H1 (cell line): ENCODE measurements at regions not wholly inside any gene's neighbourhood (a gene's known extent, or its start where the extent isn't known, plus 50 kb on each side); places are given as distances from the start of the nearest gene placed in this dataset.

ENCODE experiments used
- CTCF ChIA-PET: fragments of 300-600 bp; sonication (Branson Sonifier 250); formaldehyde crosslinking; loops from one replicate; lab custom pipeline; 2021; ENCODE audit not compliant: partially characterized antibody; lab: Charles Lee
- POLR2A ChIA-PET: fragments of 300-600 bp; sonication (Branson Sonifier 250); formaldehyde crosslinking; loops from one replicate; lab custom pipeline; 2021; ENCODE audit warnings: inconsistent platforms; ENCODE audit not compliant: partially characterized antibody; lab: Charles Lee
- DNase-seq, 2 experiments: peaks; one replicate each; pipeline versions ENCODE4 v3.0.0 to v3.0.0-alpha.2; 2010 to 2022; ENCODE audit warnings: low spot score in 2 of 2, low read depth in 1 of 2, mixed read lengths in 1 of 2
- FAIRE-seq: peaks from 2 replicates; lab custom pipeline; 2011; peaks lifted over from hg19 to GRCh38; lab: Jason Lieb, UNC
- H2AFZ ChIP-seq: 2 replicates; pipeline ENCODE4 v1.8.1; 2012; ENCODE audit warnings: low read length, inconsistent platforms
- H2AK5ac ChIP-seq: 2 replicates; pipeline ENCODE4 v1.6.1; 2013; ENCODE audit warnings: low read depth, low read length
- H2BK120ac ChIP-seq: replicated peaks from 2 replicates; pipeline ENCODE3; 2013; ENCODE audit warnings: low read depth, low read length, inconsistent platforms
- H2BK12ac ChIP-seq: 2 replicates; pipeline ENCODE4 v1.6.1; 2013; ENCODE audit warnings: low read depth, low read length
- H2BK15ac ChIP-seq: 2 replicates; pipeline ENCODE4 v1.6.1; 2013; ENCODE audit warnings: low read length
- H2BK20ac ChIP-seq: 2 replicates; pipeline ENCODE4 v1.6.1; 2013; ENCODE audit warnings: low read length
- H2BK5ac ChIP-seq: 2 replicates; pipeline ENCODE4 v1.6.1; 2013; ENCODE audit warnings: low read depth, low read length
- H3K14ac ChIP-seq: 2 replicates; pipeline ENCODE4 v1.6.1; 2013; ENCODE audit warnings: inconsistent platforms; ENCODE audit not compliant: insufficient read length
- H3K18ac ChIP-seq: 2 replicates; pipeline ENCODE4 v1.6.1; 2013; ENCODE audit warnings: low read length; ENCODE audit errors: extremely low read depth
- H3K23ac ChIP-seq: 2 replicates; pipeline ENCODE4 v1.6.1; 2013; ENCODE audit warnings: inconsistent platforms; ENCODE audit not compliant: insufficient read length
- H3K23me2 ChIP-seq: 2 replicates; pipeline ENCODE4 v1.6.1; 2013; ENCODE audit warnings: low read depth, low read length
- H3K27ac ChIP-seq: 2 replicates; pipeline ENCODE4 v1.6.1; 2011; ENCODE audit warnings: low read depth, low read length, inconsistent platforms
- H3K27me3 ChIP-seq, 4 experiments: replicated peaks in 1 of 4; 1 replicate in 1 of 4; 2 replicates in 3 of 4; pipeline versions ENCODE4 v1.6.1 to v1.8.1; 2011 to 2013; ENCODE audit warnings: low read length in 3 of 4, mild to moderate bottlenecking in 3 of 4, inconsistent platforms in 2 of 4, mixed read lengths in 2 of 4, moderate library complexity in 1 of 4; ENCODE audit not compliant: control insufficient read depth in 3 of 4, insufficient read depth in 3 of 4; ENCODE audit errors: extremely low read depth in 1 of 4
- H3K36me3 ChIP-seq, 4 experiments: 2 replicates each; pipeline versions ENCODE4 v1.6.1 to v1.8.1; 2011 to 2013; ENCODE audit warnings: mild to moderate bottlenecking in 4 of 4, low read length in 3 of 4, moderate library complexity in 2 of 4, control low read depth in 1 of 4, inconsistent platforms in 1 of 4; ENCODE audit not compliant: insufficient read depth in 4 of 4, control insufficient read depth in 2 of 4
- H3K4ac ChIP-seq: replicated peaks from 2 replicates; pipeline ENCODE3; 2013; ENCODE audit warnings: low read length, low read depth, mixed read lengths, inconsistent platforms; ENCODE audit not compliant: insufficient read length
- H3K4me1 ChIP-seq, 4 experiments: replicated peaks in 1 of 4; 1 replicate in 1 of 4; 2 replicates in 3 of 4; pipeline versions ENCODE4 v1.6.1 to v1.8.1; 2011 to 2013; ENCODE audit warnings: low read length in 3 of 4, inconsistent platforms in 2 of 4, mixed read lengths in 1 of 4; ENCODE audit not compliant: insufficient read depth in 4 of 4, control insufficient read depth in 3 of 4
- H3K4me2 ChIP-seq, 2 experiments: 2 replicates each; pipeline versions ENCODE4 v1.6.1 to v1.8.1; 2011 to 2013; ENCODE audit warnings: low read depth in 2 of 2, low read length in 2 of 2, control low read depth in 1 of 2, inconsistent platforms in 1 of 2, mild to moderate bottlenecking in 1 of 2; ENCODE audit not compliant: insufficient read depth in 1 of 2
- H3K4me3 ChIP-seq, 4 experiments: fragments of 200-600, 300-600 bp in 1 of 4; sonication (generic), shearing (Covaris generic), sonication (Bioruptor Twin) in 1 of 4; 2 replicates each; pipeline versions ENCODE4 v1.5.1 to v1.8.1; 2011 to 2016; ENCODE audit warnings: low read length in 4 of 4, low read depth in 3 of 4, control low read depth in 2 of 4, inconsistent platforms in 2 of 4, mild to moderate bottlenecking in 2 of 4, mixed read lengths in 1 of 4, moderate library complexity in 1 of 4; ENCODE audit not compliant: insufficient read depth in 2 of 4; ENCODE audit errors: extremely low read depth in 1 of 4
- H3K56ac ChIP-seq: replicated peaks from 2 replicates; pipeline ENCODE3; 2013; ENCODE audit warnings: low read depth, mild to moderate bottlenecking, mixed read lengths, low read length, inconsistent platforms; ENCODE audit not compliant: insufficient read length
- H3K79me1 ChIP-seq: 2 replicates; pipeline ENCODE4 v1.6.1; 2013; ENCODE audit warnings: low read depth, low read length, control low read depth
- H3K79me2 ChIP-seq, 2 experiments: 2 replicates each; pipeline versions ENCODE4 v1.6.1 to v1.8.1; 2012 to 2013; ENCODE audit warnings: low read length in 2 of 2, mild to moderate bottlenecking in 2 of 2, inconsistent platforms in 1 of 2; ENCODE audit not compliant: insufficient read depth in 2 of 2, control insufficient read depth in 1 of 2
- H3K9ac ChIP-seq, 4 experiments: replicated peaks in 1 of 4; 1 replicate in 1 of 4; 2 replicates in 3 of 4; pipeline versions ENCODE4 v1.6.1 to v1.8.1; 2011 to 2013; ENCODE audit warnings: low read depth in 3 of 4, low read length in 3 of 4, control low read depth in 2 of 4, mild to moderate bottlenecking in 2 of 4, moderate library complexity in 2 of 4, inconsistent platforms in 1 of 4; ENCODE audit errors: extremely low read depth in 1 of 4
- H3K9me3 ChIP-seq, 2 experiments: 2 replicates each; pipeline versions ENCODE4 v1.6.1 to v1.8.1; 2012 to 2013; ENCODE audit warnings: mild to moderate bottlenecking in 2 of 2, moderate library complexity in 2 of 2, control low read depth in 1 of 2, inconsistent platforms in 1 of 2, low read depth in 1 of 2, low read length in 1 of 2, mixed read lengths in 1 of 2; ENCODE audit not compliant: insufficient read depth in 2 of 2
- H4K20me1 ChIP-seq, 2 experiments: replicated peaks in 1 of 2; 2 replicates each; pipeline versions ENCODE3 to v1.8.1; 2011 to 2013; ENCODE audit warnings: inconsistent platforms in 2 of 2, low read length in 2 of 2, mild to moderate bottlenecking in 1 of 2; ENCODE audit not compliant: insufficient read depth in 2 of 2, control insufficient read depth in 1 of 2
- H4K5ac ChIP-seq: 2 replicates; pipeline ENCODE4 v1.6.1; 2013; ENCODE audit warnings: low read length, low read depth, mixed read lengths, inconsistent platforms; ENCODE audit not compliant: insufficient read length
- H4K8ac ChIP-seq: 2 replicates; pipeline ENCODE4 v1.8.0; 2013; ENCODE audit warnings: mild to moderate bottlenecking, moderate library complexity, low read length, inconsistent platforms; ENCODE audit not compliant: insufficient read depth; ENCODE audit errors: extremely low read depth
- H4K91ac ChIP-seq: replicated peaks from 2 replicates; pipeline ENCODE3; 2013; ENCODE audit warnings: low read length, mixed read lengths, inconsistent platforms; ENCODE audit not compliant: insufficient read length
- CHD1 ChIP-seq: IDR thresholded peaks from 2 replicates; pipeline ENCODE4 v1.6.1; 2012; ENCODE audit warnings: low read depth, low read length, improper control_type of control experiment
- CHD2 ChIP-seq: IDR thresholded peaks from 2 replicates; pipeline ENCODE4 v1.6.1; 2012; ENCODE audit warnings: low read length, improper control_type of control experiment
- EGR1 ChIP-seq: IDR thresholded peaks from 2 replicates; pipeline ENCODE4 v1.6.1; 2011; ENCODE audit warnings: low read depth, low read length, borderline replicate concordance
- KDM4A ChIP-seq: IDR thresholded peaks from one replicate; pipeline ENCODE4 v1.7.1; 2012; ENCODE audit warnings: low read depth, mild to moderate bottlenecking, moderate library complexity, low read length, inconsistent platforms; ENCODE audit not compliant: severe bottlenecking
- RNF2 ChIP-seq: fragments of 200-900, 300-1000 bp; sonication (generic); IDR thresholded peaks from 2 replicates; pipeline ENCODE4 v1.7.1; 2016; ENCODE audit warnings: borderline replicate concordance, low read depth, mild to moderate bottlenecking, antibody characterized with exemption, low read length; ENCODE audit not compliant: poor library complexity, severe bottlenecking; ENCODE audit errors: missing control alignments
- RXRA ChIP-seq: IDR thresholded peaks from 2 replicates; pipeline ENCODE4 v1.6.1; 2011; ENCODE audit warnings: low read depth, mild to moderate bottlenecking, low read length, moderate library complexity; ENCODE audit not compliant: insufficient read depth
- SAP30 ChIP-seq: fragments of 300-600 bp; sonication (generic); IDR thresholded peaks from 2 replicates; pipeline ENCODE4 v1.7.1; 2012; ENCODE audit warnings: low read length, moderate library complexity, mild to moderate bottlenecking, inconsistent platforms; ENCODE audit not compliant: insufficient read depth, insufficient replicate concordance
- SIN3A ChIP-seq, 2 experiments: IDR thresholded peaks in 1 of 2; conservative IDR thresholded peaks in 1 of 2; 2 replicates each; pipeline ENCODE4 v1.6.1; 2011 to 2012; ENCODE audit warnings: low read length in 2 of 2, improper control_type of control experiment in 1 of 2, low read depth in 1 of 2, mild to moderate bottlenecking in 1 of 2
- SP2 ChIP-seq: IDR thresholded peaks from 2 replicates; pipeline ENCODE4 v1.6.1; 2012; ENCODE audit warnings: mild to moderate bottlenecking, low read length, inconsistent platforms
- SUZ12 ChIP-seq: fragments of 200-600 bp; sonication (generic); IDR thresholded peaks from 2 replicates; pipeline ENCODE4 v1.6.1; 2012; ENCODE audit warnings: mild to moderate bottlenecking, inconsistent platforms, low read length, moderate library complexity, mixed read lengths
- TBP ChIP-seq: IDR thresholded peaks from 2 replicates; pipeline ENCODE4 v1.6.1; 2011; ENCODE audit warnings: low read depth, low read length, improper control_type of control experiment
- whole genome bisulfite sequencing, 2 experiments: shearing (Covaris generic) in 1 of 2; methylation state at CpG; one replicate each; pipeline versions ENCODE4 v1.1.6 to v1.1.7; 2013 to 2015; ENCODE audit warnings: low lambda C conversion rate in 2 of 2, mixed read lengths in 2 of 2, inconsistent platforms in 1 of 2, low coverage in 1 of 2, missing lambda C conversion rate in 1 of 2; ENCODE audit not compliant: insufficient replicate concordance in 2 of 2, insufficient coverage in 1 of 2, insufficient read length in 1 of 2; ENCODE audit errors: extremely low coverage in 1 of 2, missing lambda C conversion rate in 1 of 2; 5-methylcytosine and 5-hydroxymethylcytosine counted together
- TF ChIP-seq, protein P1 (sequence below): IDR thresholded peaks from 2 replicates; pipeline ENCODE4 v1.6.1; 2011; ENCODE audit warnings: low read depth, mild to moderate bottlenecking, low read length; ENCODE audit not compliant: insufficient read depth

DNA sequence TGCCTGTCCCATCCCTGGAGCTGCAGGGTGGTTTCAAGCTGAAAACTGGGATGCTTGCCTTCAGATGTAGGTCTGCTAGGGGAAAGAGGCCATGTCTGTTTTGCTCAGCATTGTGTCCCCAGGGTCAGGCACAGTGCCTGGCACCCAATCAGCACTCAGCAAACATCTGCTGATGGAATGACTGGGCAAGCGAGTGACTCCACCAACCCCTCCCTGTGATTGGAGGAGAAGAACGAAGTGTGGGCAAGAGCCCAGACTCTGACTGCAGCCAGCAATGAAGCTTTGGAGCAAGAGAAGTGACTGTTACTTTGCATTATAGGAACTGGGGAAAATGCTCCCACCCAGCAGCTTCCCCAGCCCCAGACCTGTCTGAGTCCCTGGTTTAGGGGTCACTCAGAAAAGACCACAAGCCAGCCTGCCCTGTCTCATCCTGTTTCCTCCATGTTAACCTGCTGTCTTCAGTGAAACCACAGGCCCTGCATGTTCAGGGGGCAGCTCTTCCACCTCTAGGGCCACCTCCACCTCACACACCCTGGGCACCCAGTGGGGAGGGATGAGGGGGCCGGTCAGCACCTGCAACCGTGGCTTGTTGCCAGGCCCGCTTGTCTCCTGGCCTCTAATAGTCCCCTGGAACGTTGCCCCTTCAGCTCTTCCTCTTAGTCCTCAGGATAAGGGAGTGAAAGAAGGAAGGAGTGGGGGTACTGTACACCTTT is 147.4 kb downstream of the TRIM29 start:
- Histone ChIP-seq H2BK15ac (peak overlapping the region; percentile 65; the same call in 1 of the 2 replicates), H3K18ac (no peak overlapping the region), H2BK5ac (no peak overlapping the region)
- TF ChIP-seq SP2 (no peak), SUZ12 (no peak), CHD2 (no peak), EGR1 (no peak), RXRA (no peak), SIN3A (conservative IDR thresholded peaks at IDR 0.05 in 1 of 2, IDR thresholded peaks at IDR 0.05 in 1 of 2; ENCODE audit: low read depth in 1 of 2, low read length in 2 of 2) (no peak), RNF2 (no peak), KDM4A (no peak), SAP30 (no peak), CHD1 (no peak), TBP (no peak)
- TF ChIP-seq, protein P1, sequence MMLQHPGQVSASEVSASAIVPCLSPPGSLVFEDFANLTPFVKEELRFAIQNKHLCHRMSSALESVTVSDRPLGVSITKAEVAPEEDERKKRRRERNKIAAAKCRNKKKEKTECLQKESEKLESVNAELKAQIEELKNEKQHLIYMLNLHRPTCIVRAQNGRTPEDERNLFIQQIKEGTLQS = no peak

More for the DNA sequence above, 147.4 kb downstream of the TRIM29 start:
- 0 out of 2 replicates have a peak, but pooled peaks cover 1% of the 10 kb centered on the region for H3K23me2 ChIP-seq
- no peak overlapping the region for H4K5ac ChIP-seq
- H3K4ac ChIP-seq = no peak overlapping the region
- H3K23ac ChIP-seq = no peak overlapping the region
- H3K36me3 ChIP-seq = no peaks in the 10 kb centered on the region
- H3K9ac ChIP-seq = no peak overlapping the region
- FAIRE-seq = no peak
- 94% methylated on average over 6 of the region's 6 CpGs; no CpG with 5 or more reads in 1 of the 2 experiments for WGBS, 2 experiments
- no peak overlapping the region for H2BK120ac ChIP-seq
- H4K91ac ChIP-seq = no peak overlapping the region
- H4K8ac ChIP-seq = no peak overlapping the region
- peaks cover 0 to 9% (median 3%) of the 10 kb centered on the region in 4 experiments; a peak in 1 of 7 replicates for H3K4me1 ChIP-seq
- H2AFZ ChIP-seq = no peak overlapping the region
- H4K20me1 ChIP-seq = no peaks in the 10 kb centered on the region
- no peak overlapping the region; the same call in 1 of the 2 replicates for H2BK20ac ChIP-seq
- ChIA-PET POLR2A (no interaction called here), CTCF (interaction anchor here (1.1 to 3.6 kb wide), 8 partner anchors 9 to 117 kb away, joined by 3 to 12 read pairs (median 8); no protein-coding TSS in a partner anchor)
- no peak overlapping the region for H3K4me3 ChIP-seq
- H3K27ac ChIP-seq = no peak overlapping the region
- H3K9me3 ChIP-seq = no peaks in the 10 kb centered on the region
- no peak overlapping the region for H3K14ac ChIP-seq
- no peaks in the 10 kb centered on the region for H3K79me1 ChIP-seq
- no peak for DNase-seq
- H2BK12ac ChIP-seq = 0 out of 2 replicates have a peak overlapping the region, but pooled peaks have one; percentile 7
- no peaks in the 10 kb centered on the region for H3K79me2 ChIP-seq
- no peak overlapping the region; the same call in 1 of the 2 replicates for H2AK5ac ChIP-seq
- H3K27me3 ChIP-seq = no peaks in the 10 kb centered on the region
- no peak overlapping the region for H3K56ac ChIP-seq
- H3K4me2 ChIP-seq = no peak overlapping the region
